Body of pancreas (tissue), 4 donors: ENCODE measurements at regions not wholly inside any gene's neighbourhood (a gene's known extent, or its start where the extent isn't known, plus 50 kb on each side); places are given as distances from the start of the nearest gene placed in this dataset.

Source experiments
- CTCF ChIP-seq, 7 experiments: fragments of 450-650 bp in 4 of 7; fragments of 200-600 bp in 3 of 7; sonication (generic) in 3 of 7; IDR thresholded peaks; one replicate each; pipeline ENCODE4 v1.5.1; 2016 to 2019; ENCODE audit warnings: antibody characterized with exemption in 7 of 7
- POLR2A ChIP-seq, 3 donors: fragments of 450-650 bp; IDR thresholded peaks; one replicate each; pipeline ENCODE4 v1.6.1; 2016; ENCODE audit warnings: antibody characterized with exemption in 3 of 3, mild to moderate bottlenecking in 2 of 3

GRCh38 chr5:125499636-125500332 is 753.3 kb upstream of the ZNF608 start:
- no peak for TF ChIP-seq CTCF (IDR thresholded peaks at IDR 0.05)
- TF ChIP-seq POLR2A (IDR thresholded peaks at IDR 0.05) = no peak
